ENCODE measurements at regions not wholly inside any gene's neighbourhood (a gene's known extent, or its start where the extent isn't known, plus 50 kb on each side); places are given as distances from the start of the nearest gene placed in this dataset.

GRCh38 chr4:79064806-79065205 is 125.6 kb upstream of the PAQR3 start:
- Histone ChIP-seq H3K4me3 (no peak overlapping the region), H3K36me3 (no peaks in the 10 kb centered on the region), H3K27me3 (no peaks in the 10 kb centered on the region), H3K9me3 (no peaks in the 10 kb centered on the region), H3K27ac (no peak overlapping the region), H3K4me1 (no peaks in the 10 kb centered on the region)
- DNase-seq = no peak
- TF ChIP-seq CTCF (IDR thresholded peaks at IDR 0.05) (no peak), POLR2A (IDR thresholded peaks at IDR 0.05) (no peak), EP300 (IDR thresholded peaks at IDR 0.05) (no peak), POLR2AphosphoS5 (IDR thresholded peaks at IDR 0.05) (no peak)
- intact Hi-C loops (cut with DNase I; ENCODE audit: low total_unique reads) = no loop called here
- 56 to 71% (median 69%) methylated on average over 3 of the region's 3 CpGs for WGBS, 5 donors

GRCh38 chr4:79059631-79060399 is 120.6 kb upstream of the PAQR3 start:
- 94 to 99% (median 95%) methylated on average over 4 of the region's 4 CpGs for WGBS, 5 donors
- Histone ChIP-seq H3K4me1 (no peaks in the 10 kb centered on the region), H3K36me3 (no peaks in the 10 kb centered on the region), H3K4me3 (no peak overlapping the region), H3K9me3 (no peaks in the 10 kb centered on the region), H3K27ac (no peak overlapping the region), H3K27me3 (no peaks in the 10 kb centered on the region)
- DNase-seq = no peak
- TF ChIP-seq CTCF (IDR thresholded peaks at IDR 0.05) (no peak), POLR2A (IDR thresholded peaks at IDR 0.05) (no peak), EP300 (IDR thresholded peaks at IDR 0.05) (no peak), POLR2AphosphoS5 (IDR thresholded peaks at IDR 0.05) (no peak)
- intact Hi-C loops (cut with DNase I; ENCODE audit: low total_unique reads) = no loop called here

- no peaks in the 10 kb centered on the region for H3K36me3 ChIP-seq
- intact Hi-C loops (cut with DNase I; ENCODE audit: low total_unique reads) = no loop called here
- H3K4me1 ChIP-seq = no peaks in the 10 kb centered on the region
- TF ChIP-seq EP300 (IDR thresholded peaks at IDR 0.05) = no peak
- no peak for TF ChIP-seq POLR2AphosphoS5 (IDR thresholded peaks at IDR 0.05)
- no peak for TF ChIP-seq POLR2A (IDR thresholded peaks at IDR 0.05)
- no peaks in the 10 kb centered on the region for H3K27me3 ChIP-seq
- H3K27ac ChIP-seq = no peak overlapping the region
- 89 to 93% (median 90%) methylated on average over 2 of the region's 2 CpGs for WGBS, 5 donors
- no peaks in the 10 kb centered on the region for H3K9me3 ChIP-seq
- no peak for DNase-seq
- H3K4me3 ChIP-seq = no peak overlapping the region
These were observed 118.5 kb upstream of the PAQR3 start for GRCh38 chr4:79057772-79058171.

GRCh38 chr4:79053754-79054153 is 114.5 kb upstream of the PAQR3 start:
- H3K36me3 ChIP-seq = no peaks in the 10 kb centered on the region
- TF ChIP-seq POLR2AphosphoS5 (IDR thresholded peaks at IDR 0.05) = no peak
- no peak for TF ChIP-seq CTCF (IDR thresholded peaks at IDR 0.05)
- no peak for TF ChIP-seq POLR2A (IDR thresholded peaks at IDR 0.05)
- no peak for TF ChIP-seq EP300 (IDR thresholded peaks at IDR 0.05)
- no peak for DNase-seq
- H3K9me3 ChIP-seq = no peaks in the 10 kb centered on the region
- no peak overlapping the region for H3K4me3 ChIP-seq
- H3K27ac ChIP-seq = no peak overlapping the region
- no peaks in the 10 kb centered on the region for H3K27me3 ChIP-seq
- intact Hi-C loops (cut with DNase I; ENCODE audit: low total_unique reads) = no loop called here
- H3K4me1 ChIP-seq = peaks cover 0 to 7% (median 5%) of the 10 kb centered on the region in 4 donors

GRCh38 chr4:79050541-79050880 is 111.3 kb upstream of the PAQR3 start:
- 54 to 63% (median 59%) methylated on average over 6 of the region's 6 CpGs for WGBS, 5 donors
- Histone ChIP-seq H3K27me3 (no peaks in the 10 kb centered on the region), H3K4me1 (peaks cover 6 to 30% (median 19%) of the 10 kb centered on the region in 4 donors), H3K4me3 (no peak overlapping the region), H3K27ac (no peak overlapping the region), H3K9me3 (no peaks in the 10 kb centered on the region), H3K36me3 (no peaks in the 10 kb centered on the region)
- peak in 1 of 2 donors; percentile 56 for DNase-seq
- intact Hi-C loops (cut with DNase I; ENCODE audit: low total_unique reads) = no loop called here
- no peak for TF ChIP-seq EP300 (IDR thresholded peaks at IDR 0.05)
- TF ChIP-seq CTCF (IDR thresholded peaks at IDR 0.05) = no peak
- TF ChIP-seq POLR2A (IDR thresholded peaks at IDR 0.05) = no peak
- no peak for TF ChIP-seq POLR2AphosphoS5 (IDR thresholded peaks at IDR 0.05)

Data from stomach (tissue), 8 donors.